GM19351 (cell line): ENCODE measurements at regions not wholly inside any gene's neighbourhood (a gene's known extent, or its start where the extent isn't known, plus 50 kb on each side); places are given as distances from the start of the nearest gene placed in this dataset.

Source experiments
- ATAC-seq: cut with Tn5 transposase; IDR thresholded peaks from one replicate; pipeline ENCODE4 v1.9.1; 2021; ENCODE audit warnings: mild to moderate bottlenecking, moderate library complexity; ENCODE audit not compliant: unreplicated experiment

DNA sequence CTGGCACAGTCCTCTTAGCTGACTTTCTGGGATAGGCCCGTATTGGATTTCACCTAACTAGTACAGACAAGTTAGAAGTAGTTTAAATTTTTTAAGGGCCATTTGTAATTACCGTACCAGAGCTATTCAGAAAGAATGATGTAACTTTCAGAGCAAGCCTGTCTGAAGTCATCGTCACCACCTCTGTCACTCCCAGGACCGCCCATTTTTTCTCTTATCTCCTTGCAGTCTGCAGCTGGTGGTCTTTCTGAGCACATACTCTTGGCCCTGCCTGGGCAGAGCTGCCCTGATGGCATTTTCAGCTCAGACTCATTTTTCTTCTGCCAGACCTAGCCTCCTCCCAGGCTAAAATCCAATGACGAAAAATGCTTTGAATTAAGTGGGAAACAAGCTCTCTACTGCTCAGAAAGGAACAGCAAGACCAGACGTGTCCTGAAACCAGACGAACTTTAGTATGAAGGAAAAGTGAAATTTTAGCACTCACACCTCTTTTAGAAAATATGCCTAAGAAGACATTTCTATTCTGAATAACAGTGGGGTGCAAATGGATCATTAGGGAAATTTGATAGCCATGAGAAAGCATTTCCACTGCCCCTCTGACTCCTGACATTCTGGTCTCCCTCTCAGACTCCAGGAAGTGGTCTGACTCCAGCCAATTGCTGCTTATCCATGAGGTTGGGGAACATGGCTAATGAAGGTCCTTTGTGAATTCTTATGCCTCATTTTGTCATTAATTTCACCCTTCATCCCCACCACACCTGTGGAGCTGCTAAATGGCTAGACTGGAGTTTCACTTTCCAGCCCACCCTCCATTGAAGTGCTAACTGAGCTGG is 162.4 kb upstream of the GYPA start:
- no peak for ATAC-seq

DNA sequence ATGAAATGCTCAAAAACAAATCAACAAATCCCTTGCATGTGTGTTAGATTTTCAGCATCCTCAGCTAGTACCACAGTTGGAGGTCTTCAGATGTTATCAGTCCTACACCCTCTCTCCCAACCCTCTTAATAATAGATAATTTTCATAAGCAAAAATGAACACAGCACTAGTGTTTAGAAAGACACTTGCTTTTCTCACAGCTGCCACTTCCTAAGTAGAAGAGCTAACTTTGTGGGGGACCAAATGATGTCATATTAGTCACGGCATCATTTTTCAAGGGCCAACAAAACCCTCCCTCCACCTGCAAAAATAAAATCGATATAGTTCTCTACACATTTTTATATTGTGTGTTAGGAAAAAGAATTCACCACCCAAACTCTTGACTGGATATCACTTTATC is 163.5 kb upstream of the GYPA start:
- ATAC-seq = no peak

DNA sequence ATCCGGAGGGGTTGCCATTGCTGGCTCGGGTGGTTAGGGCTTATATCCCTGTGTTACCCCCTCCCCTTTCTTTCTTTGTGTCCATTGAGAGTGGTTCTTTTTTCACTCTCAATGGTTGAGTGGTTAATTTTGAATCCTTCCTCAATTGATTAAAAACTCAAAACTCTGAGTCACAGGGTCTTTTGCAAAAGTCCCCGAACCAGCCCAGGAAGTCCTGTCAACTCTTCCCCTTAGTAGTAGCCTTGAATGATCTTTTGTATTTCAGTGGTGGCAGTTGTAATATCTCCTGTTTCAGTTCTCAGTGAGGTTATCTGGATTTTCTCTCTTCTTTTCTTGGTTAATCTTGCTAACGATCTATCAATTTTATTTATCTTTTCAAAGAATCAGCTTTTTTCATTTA is 170.0 kb upstream of the GYPA start:
- ATAC-seq = no peak

DNA sequence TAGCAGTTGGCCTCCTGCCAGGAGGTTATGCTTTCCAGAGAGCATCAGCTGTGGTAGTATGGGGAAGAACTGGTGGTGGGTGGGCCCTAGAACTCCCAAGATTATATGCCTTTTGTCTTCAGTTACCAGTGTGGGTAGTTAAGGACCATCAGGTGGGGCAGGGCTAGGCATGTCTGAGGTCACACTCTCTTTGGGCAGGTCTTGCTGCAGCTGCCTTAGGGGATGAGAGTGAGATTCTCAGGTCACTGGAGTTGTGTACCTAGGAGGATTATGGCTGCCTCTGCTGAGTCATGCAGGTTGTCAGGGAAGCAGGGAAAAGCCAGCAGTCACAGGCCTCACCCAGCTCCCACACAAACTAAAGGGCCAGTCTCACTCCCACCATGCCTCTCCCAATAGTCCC is 172.9 kb upstream of the GYPA start:
- ATAC-seq = no peak

DNA sequence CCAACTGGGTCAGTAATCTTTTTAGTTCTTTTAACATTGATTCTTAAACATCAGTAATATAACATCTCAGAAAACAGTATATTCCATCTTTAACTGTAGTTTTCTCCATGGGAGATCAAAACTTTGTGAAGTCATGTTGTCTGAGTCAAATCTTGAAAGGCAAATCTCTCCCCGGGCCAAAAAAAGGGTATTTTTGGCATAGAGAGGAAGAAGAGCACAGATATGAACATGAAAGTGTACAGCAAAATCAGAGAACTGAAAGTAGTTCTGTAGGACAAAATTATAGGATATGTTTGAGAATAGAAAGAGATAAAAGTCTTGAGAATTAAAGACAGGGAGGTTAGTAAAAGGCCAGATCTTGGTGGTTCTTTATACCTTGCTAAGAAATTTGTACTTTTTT is 176.4 kb upstream of the GYPA start:
- ATAC-seq = peak; percentile 91

DNA sequence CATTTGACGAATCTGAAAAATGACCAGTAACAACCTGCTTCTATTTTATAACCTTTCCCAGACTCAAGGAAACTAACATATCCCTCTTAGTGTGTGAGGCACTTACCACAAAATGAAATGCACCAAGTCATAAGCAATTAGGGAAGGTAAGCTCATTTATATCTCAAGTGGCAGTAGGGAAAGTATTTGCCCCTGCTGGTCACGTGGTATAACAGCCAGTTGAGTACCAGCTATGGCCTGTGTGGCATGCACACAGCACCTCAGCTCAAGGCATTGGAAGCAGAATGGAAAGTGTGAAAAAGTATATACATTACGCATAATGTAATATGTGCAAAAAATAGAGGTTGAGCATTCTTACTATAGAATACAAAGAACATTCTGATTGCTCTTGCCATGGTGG is 178.3 kb upstream of the GYPA start:
- no peak for ATAC-seq

DNA sequence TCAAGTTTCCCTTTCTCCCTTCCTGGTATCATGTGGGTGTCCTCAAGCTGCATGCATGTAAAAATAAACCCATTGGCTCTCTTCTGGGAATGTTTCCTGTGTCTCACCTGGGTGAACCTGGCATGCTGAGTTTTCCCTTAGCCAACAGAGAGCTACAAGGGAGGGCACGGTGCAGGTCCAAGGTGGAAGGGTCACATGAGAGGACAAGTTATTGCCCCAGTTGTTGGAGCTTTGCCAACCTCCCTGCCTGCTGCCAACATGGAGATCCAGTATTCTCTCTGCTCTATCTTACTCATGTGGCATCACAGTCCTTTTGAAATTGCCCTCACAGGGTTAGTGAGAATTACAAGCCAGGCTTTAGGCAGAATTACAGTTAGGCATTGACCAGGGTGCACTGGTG is 196.1 kb upstream of the GYPA start:
- no peak for ATAC-seq

DNA sequence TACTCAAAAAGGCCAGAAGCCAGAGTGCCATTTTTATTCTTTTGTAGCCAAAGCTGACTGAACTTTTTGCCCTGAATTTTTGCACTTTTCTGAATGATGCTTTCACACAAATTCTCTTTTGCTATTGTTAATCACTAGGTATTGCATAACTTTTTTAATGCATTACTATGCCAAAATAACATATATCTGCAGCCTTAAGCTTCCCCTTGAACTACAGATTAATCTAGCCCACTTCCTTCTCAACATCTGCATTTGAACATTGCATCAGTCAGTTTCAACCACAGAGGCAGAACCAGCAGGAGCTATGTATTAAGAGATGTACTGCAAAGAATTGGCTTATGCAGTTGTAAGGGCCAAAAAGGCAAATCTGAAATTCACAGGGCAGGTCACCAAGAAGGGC is 197.6 kb upstream of the GYPA start:
- peak; percentile 78 for ATAC-seq

DNA sequence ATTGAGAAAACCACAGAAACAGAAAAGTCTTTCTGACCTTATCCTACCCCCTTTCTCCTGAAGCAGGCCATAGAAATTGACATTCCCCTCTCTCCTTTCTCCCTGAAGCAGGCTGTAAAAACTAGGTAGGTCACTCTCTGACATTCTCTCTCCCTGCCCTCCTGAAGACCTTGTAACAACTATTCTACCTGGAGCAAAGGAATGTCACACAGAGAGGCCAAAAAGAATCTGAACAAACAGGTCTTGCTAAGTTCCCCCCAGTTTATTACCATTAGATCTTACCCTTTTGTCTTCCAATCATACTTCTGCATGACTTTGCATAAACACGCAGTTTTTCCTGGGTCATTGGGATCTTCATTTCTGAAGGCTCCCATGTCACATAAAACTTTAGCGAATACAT is 198.3 kb upstream of the GYPA start:
- ATAC-seq = no peak

DNA sequence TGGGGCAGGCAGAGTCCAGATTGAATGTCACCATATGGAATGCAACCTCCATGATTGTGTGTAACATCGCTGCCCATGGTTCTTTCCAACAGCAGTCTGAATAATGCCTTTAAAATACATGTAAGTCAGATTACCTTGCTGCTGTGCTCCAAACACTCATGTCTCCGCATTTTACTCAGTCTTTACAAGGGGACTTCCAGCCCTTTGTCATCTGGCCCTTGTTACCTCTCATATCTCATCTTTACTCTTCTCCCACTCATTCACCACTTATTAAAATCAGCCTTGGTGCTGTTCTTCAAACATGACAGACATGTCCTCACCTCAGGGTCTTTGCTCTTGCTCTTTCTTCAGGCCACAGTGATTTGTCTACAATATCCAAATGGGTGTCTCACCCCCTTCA is 200.4 kb upstream of the GYPA start:
- peak; percentile 39 for ATAC-seq

DNA sequence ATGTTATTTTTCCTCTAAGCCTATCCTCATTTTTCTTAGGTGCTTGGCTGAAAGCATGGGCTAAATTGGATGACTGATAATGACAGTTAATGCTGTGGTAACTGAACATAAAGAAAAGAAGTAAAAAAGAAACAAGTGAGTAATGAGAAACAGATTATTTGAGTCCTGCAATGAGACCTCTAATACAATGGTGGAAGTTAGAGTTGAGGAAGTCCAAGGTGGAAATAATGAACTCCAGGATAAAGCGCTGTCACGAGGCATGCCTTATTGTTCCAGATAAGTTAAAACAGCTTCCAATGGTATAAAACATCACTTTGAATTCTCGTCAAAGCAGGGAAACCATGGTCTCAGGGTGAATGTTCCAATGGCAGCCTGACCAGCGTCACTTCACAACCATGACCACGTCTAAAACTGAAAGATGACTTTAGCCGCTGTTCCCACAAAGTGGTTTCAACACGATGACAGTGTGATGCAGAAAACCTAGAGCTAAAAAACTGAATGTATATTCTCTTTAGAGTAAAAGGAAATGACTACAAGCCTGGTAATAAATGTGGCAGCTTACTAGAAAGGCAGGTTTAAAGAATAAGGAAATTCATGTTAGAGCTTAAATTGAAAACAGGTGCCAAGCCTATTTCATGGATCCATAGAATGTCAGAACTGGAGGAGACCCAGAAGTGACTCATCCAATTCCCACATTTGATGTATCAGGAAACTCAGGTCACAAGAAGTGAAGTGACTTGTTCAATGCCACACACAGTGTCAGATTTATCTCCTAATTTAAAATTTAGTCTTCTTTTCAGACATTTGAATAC is 202.6 kb upstream of the GYPA start:
- peak; percentile 85 for ATAC-seq

DNA sequence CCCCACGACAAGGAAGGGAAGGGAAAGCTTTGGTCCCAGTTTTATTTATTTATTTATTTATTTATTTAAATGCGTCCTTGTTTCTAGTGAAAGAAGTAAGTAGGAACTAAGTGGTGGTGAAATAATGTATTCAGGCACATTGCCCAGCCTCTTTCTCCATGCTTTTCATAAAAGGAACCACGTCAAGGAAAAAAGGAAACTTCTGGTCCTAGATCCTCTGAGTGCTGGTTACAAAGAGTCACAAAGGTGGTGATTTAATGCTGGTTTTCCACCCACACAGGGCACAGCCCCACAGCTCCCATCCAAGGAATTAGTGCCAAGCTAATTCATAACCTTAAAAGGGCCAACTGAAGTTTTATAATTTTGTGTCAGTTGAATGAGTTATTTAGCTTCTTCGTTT is 206.6 kb upstream of the GYPA start:
- ATAC-seq = no peak

DNA sequence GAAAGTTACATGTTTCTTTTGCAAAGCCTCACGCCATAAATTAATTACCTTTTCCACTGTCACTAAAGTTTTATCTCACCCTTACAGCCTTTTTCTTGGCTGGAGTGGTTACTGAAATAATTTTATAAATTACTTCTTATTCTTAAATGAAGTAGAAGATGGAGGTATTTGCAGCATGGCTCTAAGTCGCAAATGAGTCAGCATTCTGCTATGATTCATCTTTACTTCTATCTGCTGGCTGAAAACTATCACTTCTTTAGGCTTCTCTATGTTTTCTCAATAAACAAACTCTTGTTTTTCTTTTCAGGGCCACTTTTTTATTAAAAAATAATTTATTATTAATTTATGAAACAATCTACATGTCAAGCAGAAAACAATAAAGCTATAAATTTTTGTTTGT is 210.2 kb upstream of the GYPA start:
- ATAC-seq = no peak

DNA sequence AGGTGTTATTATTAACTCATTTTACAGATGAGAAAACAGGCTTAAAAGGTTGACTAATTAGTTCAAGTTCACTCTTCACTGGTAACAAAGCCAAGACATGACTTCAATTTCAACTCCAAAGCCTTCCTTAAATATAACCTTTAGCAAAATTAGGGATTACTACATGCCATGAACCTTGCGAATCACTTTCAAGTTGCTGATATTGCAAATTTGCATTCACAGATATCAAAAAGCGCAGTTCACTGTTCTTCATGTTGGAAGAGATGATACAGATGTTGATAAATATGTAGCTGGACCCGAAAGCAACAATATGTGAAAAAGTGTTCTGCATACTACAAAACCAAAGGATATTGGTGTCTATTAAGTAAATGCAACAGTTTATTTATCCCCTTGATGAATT is 210.8 kb upstream of the GYPA start:
- ATAC-seq = no peak

DNA sequence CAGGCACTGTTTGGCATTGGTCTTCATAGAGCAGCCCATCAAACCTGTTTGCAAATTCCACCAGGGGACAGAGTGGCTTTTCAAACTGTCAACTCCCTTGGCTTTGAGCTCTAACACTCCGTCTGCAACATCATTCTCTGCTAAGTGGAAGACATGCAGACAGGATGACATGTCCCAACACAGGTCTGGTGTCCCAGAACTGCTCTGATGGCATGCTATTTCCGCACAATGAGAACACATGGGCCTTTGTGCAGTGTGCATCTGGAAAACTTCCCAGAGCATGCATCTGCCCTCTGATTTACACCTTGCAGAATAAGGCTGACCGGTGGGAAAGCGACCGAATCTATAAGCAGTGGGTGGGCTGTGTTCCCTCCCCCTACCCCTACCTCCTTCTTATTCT is 212.8 kb upstream of the GYPA start:
- ATAC-seq = no peak

DNA sequence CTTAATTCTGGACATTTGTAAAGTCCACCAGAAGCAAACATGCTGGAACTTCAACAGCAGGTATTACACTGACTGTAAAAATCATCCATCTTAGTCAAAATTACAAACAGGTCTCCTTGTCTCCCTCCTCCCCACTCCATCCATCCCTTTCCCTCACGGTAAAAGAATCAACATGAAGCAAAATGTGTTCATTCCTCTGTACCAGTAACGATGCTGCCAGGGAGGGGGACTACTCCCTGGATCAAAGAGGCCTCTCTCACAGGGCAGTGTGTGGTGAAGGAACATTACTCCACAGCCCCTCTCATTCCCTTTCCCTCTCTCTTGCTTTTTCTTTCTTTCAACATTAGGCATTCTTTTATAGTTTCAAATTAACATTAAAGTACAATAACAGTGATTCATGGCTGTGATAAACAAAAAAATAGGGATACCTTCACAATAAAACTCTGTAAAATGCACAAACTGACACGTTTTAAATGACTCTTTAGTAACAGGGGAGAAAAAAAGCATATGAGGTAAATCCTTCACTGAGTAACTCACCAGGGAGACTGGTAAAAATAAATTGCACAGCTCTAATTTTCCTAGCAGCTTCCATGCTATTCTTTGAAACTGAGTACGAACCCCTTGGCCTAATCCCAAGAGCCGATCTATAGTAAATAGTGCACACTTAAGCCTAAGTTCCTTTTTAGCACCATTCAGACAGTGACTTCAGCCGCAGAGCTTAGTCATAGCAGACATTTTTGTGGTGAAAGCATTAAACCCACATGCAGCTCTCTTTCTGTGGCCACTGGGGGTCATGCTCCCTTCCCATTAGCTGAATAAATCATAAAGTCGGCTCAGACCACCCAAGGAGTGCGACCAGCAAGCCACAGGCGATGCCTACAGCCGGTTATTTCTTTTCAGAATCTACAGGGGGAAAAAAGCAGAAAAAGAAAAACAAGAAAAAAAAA is 215.6 kb upstream of the GYPA start:
- ATAC-seq = peak; percentile 98

DNA sequence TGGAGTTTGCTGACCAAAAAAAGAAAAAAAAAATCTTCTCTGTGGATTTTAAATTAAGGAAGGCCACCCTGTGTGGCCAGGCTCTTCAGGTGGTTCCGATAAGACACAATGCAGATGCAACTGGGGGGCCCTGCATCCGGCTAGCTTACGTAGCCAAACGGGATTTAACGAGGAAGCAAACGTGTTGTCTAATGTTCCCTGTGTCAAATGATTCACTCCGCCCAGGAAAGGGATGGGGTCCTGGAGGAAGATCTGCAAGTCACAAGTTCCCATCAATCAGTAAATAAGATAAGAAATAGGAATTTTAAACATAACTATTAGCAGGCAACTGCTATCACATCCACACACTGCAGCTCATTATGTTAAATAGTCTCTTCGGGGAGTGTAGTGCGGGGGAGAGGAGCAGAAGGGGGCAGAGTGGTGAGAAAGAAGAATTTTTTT is 216.4 kb upstream of the GYPA start:
- ATAC-seq = no peak

DNA sequence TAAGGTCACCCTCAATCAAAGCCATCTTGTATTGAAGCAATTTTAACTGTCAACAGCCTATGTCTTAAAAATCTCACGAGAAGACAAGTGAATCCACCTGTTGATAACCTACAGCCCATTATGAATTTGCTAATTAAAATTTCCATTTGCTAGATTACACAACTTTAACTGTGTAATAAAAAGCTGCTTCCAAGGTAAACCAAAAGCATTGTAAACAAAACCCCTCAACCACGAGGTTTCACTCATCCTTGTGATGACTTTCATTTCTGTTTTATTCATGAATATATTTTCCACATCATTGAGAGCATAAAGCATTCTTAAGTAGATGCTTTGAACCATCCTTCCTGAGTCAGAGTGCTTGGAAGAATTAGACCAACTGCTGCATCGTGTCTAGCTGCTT is 217.5 kb upstream of the GYPA start:
- ATAC-seq = peak; percentile 40

DNA sequence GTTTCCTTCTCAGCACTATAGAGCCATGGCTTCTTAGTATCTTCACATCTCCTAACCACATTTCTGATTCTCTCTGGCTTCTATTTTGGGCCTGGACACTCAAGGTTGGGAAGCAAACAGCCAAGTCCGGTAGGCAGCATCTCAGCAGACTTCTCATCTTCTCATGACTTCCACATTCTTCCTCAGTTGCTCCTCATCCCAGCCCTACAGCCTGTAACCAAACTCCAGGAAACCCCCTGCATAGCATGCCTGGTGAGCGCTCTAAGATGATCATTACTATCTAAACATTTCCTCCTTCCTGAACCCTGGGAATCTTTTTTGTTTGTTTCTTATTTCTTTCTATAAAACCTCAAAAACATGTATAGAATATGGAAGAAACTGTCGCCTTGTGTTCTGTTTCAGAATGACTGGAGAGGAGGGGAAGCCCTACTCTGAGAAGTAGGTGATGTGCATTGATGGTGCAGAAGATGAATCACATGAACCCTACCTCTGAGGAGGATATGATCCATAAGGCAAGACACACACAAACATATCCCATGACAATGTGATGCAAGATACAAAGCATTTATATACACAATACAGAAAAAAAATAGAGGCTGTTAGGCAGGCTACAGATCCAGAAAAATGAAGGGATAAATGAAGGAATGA is 219.8 kb upstream of the GYPA start:
- no peak for ATAC-seq

DNA sequence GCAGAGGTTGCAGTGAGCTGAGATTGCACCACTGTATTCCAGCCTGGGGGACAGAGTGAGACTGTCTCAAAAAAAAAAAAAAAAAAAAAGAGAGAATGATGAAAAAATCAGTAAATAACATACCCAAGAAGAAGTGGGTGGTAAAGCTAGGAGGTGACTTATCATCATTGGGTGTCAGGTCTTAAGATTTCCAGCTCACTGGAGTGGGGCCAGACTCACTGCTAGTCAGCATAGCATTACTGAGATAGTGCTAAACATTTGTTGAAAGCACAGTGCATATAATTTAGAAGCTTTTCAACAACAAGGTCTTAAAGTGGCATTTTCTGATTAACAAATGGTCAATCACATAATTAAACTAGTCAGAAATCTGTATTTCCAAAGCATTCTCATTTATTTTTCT is 221.8 kb upstream of the GYPA start:
- no peak for ATAC-seq

DNA sequence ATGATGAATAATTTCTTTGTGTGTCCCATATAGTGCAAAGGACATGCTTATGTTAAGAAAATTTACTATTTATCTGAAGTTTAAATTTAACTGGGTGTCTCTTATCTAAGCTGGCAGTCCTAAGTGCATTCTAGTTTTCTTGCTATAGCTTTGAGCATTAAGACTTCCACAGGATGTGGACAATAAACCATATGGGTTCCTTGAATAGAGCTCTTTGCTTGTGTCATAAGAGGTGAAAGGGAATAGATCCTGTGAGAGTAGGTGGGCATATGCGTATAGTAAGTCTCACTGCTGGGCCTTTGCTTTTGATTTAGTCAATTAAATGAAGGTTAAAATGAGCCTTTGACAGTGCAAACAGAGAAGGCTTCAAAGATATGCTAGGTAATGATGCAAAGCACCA is 223.4 kb upstream of the GYPA start:
- ATAC-seq = no peak
